Nucleus accumbens (tissue), 56 donors: ENCODE measurements at regions not wholly inside any gene's neighbourhood (a gene's known extent, or its start where the extent isn't known, plus 50 kb on each side); places are given as distances from the start of the nearest gene placed in this dataset.
"Not testable (repeated sequence)": the region's sequence is repeated elsewhere in the genome, so short reads cannot be mapped to it uniquely, and the experiment has no call there.

ENCODE experiments used
- DNase-seq, 56 donors: peaks; one replicate each; lab custom pipeline; 2025; lab: John Stamatoyannopoulos, UW

DNA sequence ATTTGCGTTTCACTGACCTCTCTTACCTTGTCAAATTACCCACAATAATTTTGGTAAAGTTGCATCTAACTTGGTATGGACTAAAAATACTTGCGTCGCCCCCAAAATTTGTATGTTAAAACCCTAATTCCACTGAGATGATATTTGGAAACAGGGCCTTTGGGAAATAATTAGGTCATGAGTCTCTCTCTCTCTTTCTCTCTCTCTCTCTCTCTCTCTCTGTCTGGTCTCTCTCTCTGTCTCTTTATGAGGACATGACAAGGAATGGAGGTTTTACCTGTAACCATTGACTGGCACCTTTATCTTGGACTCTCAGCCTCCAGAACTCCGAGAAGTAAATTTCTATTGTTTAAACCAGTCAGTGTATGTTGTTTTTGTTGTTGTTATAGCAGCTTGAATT is 111.5 kb upstream of the BDP1 start:
- DNase-seq, result not testable (repeated sequence)

DNA sequence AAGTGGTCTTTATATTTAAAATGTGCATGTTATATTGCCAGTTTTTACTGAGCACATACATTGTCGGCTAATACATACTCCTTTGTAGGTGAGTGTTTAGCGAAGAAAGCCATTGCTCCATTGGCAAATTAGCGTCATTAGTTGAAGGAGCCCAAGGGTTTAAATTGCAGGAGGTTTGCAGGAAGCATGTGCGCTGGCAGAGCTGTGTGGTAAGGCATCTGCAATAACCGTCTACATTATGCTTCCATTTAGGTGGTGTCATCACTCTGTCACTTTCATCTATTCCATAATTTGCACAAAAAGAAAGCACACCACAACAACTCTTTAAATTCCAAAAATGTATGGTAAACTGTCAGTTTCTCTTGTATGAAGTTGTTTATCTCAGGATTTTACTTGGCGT is 82.8 kb upstream of the BDP1 start:
- not testable (repeated sequence) for DNase-seq

DNA sequence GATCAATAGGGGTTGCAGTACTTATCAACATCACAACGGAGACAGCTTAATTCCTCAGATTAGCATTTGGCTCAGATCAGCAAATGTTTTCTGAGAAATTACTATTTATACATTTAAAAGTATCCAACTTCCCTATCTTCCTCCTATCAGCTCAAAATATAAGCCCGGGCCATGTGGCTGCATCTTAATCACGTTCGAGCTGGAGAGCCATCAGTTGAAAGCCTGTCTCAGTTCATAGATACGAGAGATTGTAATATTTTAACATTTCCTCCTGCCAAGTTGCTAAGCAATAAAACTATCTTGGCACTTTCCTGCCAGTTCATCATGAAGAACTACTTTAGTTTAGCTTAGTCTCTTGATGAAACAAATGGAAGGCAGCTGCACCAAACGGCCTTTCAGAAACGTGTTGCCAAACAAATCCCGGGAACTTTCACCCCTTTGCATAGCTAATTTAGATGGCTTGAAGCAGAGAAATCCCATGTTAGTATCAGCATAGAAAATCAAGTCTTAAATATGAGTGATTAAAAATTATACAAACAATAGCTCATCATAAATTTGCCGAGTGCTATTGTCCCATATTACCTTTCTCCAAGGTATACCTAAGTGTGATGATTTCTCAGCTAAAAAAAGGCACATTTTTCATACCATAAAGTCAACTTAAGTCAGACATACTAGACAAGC is 82.3 kb upstream of the BDP1 start:
- not testable (repeated sequence) for DNase-seq

DNA sequence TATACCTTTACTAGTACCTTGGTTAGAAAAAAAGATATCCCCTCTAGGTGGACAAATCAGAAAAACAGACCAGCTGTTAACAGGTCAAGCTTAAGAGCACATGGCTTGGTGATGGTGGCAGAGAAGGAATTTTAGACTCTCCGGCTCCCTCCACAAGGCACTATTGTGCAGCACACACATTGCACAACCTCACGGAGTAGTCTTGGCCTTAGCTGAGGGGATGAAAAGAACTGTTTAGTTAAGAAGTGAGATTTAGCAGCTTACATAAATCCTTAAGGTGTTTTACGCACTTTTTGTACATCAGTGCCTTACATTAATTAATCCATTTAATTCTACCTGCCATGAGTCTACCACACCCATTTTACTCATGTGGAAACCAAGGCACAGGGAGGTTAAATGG is 71.2 kb upstream of the BDP1 start:
- DNase-seq, result not testable (repeated sequence)

DNA sequence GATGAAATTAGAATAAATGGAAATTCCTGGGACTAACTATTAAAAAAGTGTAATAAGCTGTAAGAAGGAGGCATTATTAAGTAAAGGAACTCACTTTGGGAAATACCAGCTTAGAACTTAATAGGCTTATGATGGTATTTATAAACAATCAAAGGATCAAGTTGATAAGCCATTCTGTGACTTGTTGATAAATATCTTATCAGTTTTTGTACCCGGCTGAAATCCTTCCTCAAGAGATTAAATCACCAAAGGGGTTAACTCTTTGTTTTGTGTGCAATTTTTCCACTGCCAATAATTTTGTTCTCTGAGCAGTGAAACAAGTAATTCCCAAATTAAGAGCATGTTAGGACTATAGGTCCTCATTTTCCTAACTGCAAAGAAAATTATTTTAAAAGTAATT is 70.7 kb upstream of the BDP1 start:
- DNase-seq, result no peak

DNA sequence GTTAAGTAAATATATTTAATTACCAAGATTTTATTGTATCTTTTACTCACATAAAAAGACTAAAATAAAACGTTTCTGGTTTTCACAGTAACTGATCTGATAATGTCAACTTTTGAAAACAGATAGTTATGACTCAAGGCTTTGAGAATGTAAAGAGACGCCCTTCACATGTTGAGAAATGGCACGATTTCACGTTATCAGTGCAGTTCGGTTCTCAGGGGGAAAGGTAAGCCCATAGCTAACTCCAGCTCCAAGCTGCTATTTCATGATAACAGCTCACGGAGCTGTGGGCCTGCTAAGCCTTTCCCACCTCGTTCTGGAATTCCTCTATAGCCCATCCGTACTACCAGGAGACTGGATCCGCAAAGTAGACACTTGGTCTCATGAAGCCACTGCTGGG is 70.2 kb upstream of the BDP1 start:
- not testable (repeated sequence) for DNase-seq

DNA sequence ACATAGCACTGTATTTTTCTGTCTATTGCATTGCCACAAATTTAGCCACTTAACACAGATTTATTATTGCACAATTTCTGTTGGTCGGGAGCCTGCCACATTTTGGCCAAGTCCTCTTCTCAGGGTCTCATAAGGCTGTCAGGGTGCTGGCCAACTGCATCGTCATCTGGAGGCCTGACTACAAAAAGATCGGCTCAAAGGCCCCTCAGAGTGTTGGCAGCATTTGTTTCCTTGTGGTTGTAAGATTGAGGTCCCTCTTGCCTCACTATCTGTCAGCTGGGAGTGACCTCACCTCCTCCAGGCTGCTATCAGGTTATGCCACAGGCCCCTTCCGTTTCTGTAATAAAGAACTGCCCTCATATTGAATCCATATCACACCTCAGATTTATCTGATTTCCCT is 67.3 kb upstream of the BDP1 start:
- not testable (repeated sequence) for DNase-seq

DNA sequence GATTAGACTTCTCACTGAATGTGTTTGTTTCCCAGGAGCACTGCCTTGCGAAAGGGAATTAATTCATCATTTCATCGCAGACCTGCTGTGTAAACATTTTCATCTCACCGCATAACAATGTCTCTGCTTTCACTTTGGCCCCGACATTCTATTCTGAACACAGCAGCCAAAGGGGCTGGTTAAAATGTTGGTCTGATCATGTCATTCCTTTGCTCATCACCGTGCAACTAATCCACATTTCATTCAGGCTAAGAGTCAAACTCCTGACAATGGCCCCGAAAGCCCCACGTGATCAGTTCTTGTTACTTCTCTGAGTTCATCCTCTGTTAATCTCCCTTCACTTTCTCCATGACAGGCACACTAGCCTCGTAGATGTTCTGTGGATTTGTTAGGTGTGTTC is 57.1 kb upstream of the BDP1 start:
- DNase-seq, result peak in 6 of 56 donors; percentile 1 to 4 (median 2)

DNA sequence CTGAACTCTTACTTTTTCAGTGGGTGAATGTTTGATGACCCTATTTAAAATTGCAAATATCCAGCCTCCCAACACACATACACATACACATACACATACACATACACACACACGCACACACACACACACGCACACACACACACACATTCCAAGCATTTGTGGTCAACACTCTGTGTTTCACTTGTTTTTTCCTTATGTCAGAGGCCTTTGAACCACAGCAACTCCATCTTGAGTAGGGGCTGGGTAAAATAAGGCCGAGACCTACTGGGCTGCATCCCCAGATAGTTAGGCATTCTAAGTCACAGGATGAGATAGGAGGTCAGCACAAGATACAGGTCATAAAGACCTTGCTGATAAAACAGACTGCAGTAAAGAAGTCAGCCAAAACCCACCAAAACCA is 56.6 kb upstream of the BDP1 start:
- DNase-seq, result not testable (repeated sequence)

DNA sequence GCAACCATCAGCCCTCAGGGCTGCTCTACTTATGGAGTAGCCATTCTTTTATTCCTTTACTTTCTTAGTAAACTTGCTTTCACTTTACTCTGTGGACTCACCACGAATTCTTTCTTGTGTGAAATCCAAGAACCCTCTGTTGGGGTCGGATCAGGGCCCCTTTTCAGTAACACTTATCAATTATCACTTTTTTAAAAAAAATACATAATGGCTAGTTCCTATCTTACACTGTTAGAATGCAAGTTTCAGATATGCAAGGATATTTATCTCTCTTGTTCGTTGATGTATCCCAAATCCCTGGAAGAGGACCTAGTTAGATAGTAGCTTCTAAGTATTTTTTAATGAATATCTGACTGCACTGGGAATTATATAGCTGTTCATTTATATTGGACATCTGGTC is 56.0 kb upstream of the BDP1 start:
- not testable (repeated sequence) for DNase-seq

DNA sequence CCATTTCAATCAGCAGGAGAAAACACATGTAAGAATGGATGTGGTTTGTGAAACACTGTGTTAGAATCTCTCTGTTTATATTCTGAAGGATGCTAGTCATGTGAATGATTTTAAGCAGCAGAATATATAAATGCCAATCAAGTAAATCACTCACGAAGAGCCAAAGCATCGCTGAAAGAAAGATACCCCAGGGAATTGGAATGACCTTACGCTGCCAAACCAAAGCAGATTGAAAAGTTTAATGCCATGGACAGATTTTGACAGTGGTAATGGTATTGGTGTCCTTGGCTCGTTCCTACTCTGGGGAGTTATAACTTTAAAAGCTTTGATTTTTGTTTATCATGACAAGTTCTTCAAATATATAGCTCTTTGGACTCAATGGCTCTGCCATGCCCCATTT is 54.8 kb upstream of the BDP1 start:
- DNase-seq, result not testable (repeated sequence)

DNA sequence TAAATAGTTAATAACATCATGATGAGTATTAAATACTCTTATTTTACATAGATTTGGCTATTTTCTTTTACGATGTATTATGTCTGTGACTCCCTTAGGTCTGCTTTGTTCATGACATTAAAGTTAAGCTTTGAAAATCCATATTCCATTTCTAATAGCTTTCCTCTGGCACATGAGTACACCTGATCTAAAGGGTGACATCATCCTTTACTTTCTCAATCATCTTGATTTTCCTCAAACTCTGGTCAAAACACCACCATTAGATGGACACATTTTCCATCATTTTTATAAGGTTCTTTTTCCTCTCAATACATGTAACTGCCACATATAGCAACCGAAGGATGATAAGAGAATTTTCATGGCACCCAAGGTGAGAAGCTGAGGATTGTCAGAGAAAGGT is 54.3 kb upstream of the BDP1 start:
- not testable (repeated sequence) for DNase-seq

DNA sequence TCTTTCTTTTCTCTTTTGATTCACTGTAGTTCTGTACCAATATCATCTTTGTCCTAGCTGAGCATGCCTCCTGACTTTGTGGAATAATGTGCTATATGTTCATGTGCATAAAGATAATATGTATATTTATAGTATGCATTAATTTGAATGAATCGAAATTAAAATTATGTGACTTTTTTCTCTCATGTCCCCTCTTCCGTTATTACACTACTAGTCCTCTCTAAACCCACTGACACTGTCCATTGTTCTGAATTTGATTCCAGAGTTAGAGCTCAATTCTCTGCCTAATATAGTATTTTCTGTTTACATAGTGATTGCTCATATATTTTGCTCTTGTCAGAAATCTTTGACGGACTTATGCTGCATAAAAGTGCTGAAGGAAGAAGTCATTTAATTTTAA is 53.9 kb upstream of the BDP1 start:
- not testable (repeated sequence) for DNase-seq

DNA sequence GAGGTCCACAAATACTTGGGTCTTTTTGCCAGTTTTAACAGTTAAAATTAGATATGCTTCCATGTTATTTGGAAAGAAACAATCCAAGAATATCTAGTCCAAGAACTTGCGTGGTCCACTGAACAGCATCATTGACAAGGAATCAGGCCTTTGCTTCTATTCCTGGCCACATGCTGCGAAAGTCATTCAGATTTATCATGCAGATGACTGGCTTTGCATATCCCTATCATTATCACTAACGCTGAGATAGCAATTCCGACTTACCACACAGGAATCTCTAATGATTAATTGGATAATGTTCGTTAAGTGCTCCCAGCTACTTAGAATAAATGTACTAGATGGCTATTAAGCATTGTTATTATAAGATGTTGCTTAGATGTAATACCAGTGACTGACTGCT is 51.0 kb upstream of the BDP1 start:
- not testable (repeated sequence) for DNase-seq

DNA sequence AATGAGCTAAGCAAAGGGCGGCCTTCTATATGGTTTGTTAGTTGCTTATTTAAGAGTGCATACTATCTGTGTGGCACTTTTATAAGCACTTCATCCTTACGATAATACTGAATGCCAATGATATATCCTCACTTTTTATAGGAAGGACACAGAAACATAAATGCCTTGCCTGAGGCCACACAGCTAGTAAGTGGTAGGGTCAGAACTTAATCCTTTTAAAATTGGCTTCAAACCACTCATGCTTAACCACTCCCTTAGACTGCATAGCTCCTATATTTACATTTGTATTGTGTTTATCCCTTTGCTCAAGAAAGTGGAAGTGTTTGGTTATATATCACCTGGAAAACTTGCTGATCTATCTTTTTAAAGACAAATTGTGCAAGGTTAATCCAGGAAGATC is 50.5 kb upstream of the BDP1 start:
- DNase-seq, result not testable (repeated sequence)
